IMR-90 (cell line): ENCODE measurements at regions not wholly inside any gene's neighbourhood (a gene's known extent, or its start where the extent isn't known, plus 50 kb on each side); places are given as distances from the start of the nearest gene placed in this dataset.

ENCODE experiments used
- ATAC-seq: fragments of 200-7000 bp; cut with Tn5 transposase; 2 replicates; pipeline ENCODE4 v1.9.1; 2020; ENCODE audit warnings: low read depth, mild to moderate bottlenecking, moderate library complexity
- BruUV-seq: library from RNA; stranded (reverse); fragments of 400-500 nt; replicated peaks from 2 replicates; lab custom pipeline; 2021; lab: Mats Ljungman, UMichigan
- CTCF ChIA-PET: fragments of 300-600 bp; formaldehyde crosslinking; extraction: SDS; loops from one replicate; lab custom pipeline; 2021; ENCODE audit warnings: antibody characterized with exemption; lab: Yijun Ruan, JAX
- POLR2A ChIA-PET: fragments of 300-600 bp; sonication (Branson Sonifier 250); formaldehyde crosslinking; loops from one replicate; lab custom pipeline; 2022; ENCODE audit warnings: antibody characterized with exemption; ENCODE audit not compliant: unreplicated experiment; lab: Charles Lee
- DNase-seq: peaks from one replicate; pipeline ENCODE4 v3.0.0; 2013
- H2AFZ ChIP-seq: replicated peaks from 2 replicates; pipeline ENCODE3; 2013; ENCODE audit warnings: low read length, mild to moderate bottlenecking; ENCODE audit not compliant: poor library complexity
- H2AK5ac ChIP-seq: 2 replicates; pipeline ENCODE4 v1.6.1; 2013; ENCODE audit warnings: low read depth, low read length, inconsistent platforms
- H2AK9ac ChIP-seq: replicated peaks from 2 replicates; pipeline ENCODE3; 2013; ENCODE audit warnings: mild to moderate bottlenecking, low read depth, low read length, moderate library complexity; ENCODE audit not compliant: poor library complexity
- H2BK120ac ChIP-seq: 2 replicates; pipeline ENCODE4 v1.6.1; 2013; ENCODE audit warnings: low read depth, low read length, inconsistent platforms
- H2BK15ac ChIP-seq: 3 replicates; pipeline ENCODE4 v1.6.1; 2013; ENCODE audit warnings: low read depth, low read length, inconsistent platforms
- H2BK20ac ChIP-seq: 2 replicates; pipeline ENCODE4 v1.6.1; 2013; ENCODE audit warnings: low read depth, mild to moderate bottlenecking, inconsistent platforms, low read length, moderate library complexity
- H2BK5ac ChIP-seq: 2 replicates; pipeline ENCODE4 v1.6.1; 2013; ENCODE audit warnings: mild to moderate bottlenecking, low read depth, low read length, inconsistent platforms; ENCODE audit not compliant: poor library complexity, severe bottlenecking
- H3K14ac ChIP-seq: replicated peaks from 2 replicates; pipeline ENCODE4 v1.6.1; 2013; ENCODE audit warnings: low read depth, low read length, inconsistent platforms
- H3K18ac ChIP-seq: 2 replicates; pipeline ENCODE4 v1.6.1; 2013; ENCODE audit warnings: low read depth, low read length, control low read depth
- H3K23ac ChIP-seq: 2 replicates; pipeline ENCODE4 v1.6.1; 2013; ENCODE audit warnings: low read depth, low read length, inconsistent platforms
- H3K27ac ChIP-seq: 2 replicates; pipeline ENCODE4 v1.5.1; 2013; ENCODE audit warnings: mild to moderate bottlenecking, control low read depth, low read length; ENCODE audit not compliant: insufficient read depth
- H3K27me3 ChIP-seq: 2 replicates; pipeline ENCODE4 v1.6.1; 2013; ENCODE audit warnings: low read length; ENCODE audit not compliant: control insufficient read depth, insufficient read depth
- H3K36me3 ChIP-seq: 2 replicates; pipeline ENCODE4 v1.6.1; 2013; ENCODE audit warnings: low read length, mixed read lengths; ENCODE audit not compliant: control insufficient read depth, insufficient read depth
- H3K4ac ChIP-seq: 2 replicates; pipeline ENCODE4 v1.6.1; 2013; ENCODE audit warnings: low read depth, low read length, inconsistent platforms
- H3K4me1 ChIP-seq: 2 replicates; pipeline ENCODE4 v1.6.1; 2013; ENCODE audit warnings: low read length, mixed read lengths; ENCODE audit not compliant: control insufficient read depth, insufficient read depth
- H3K4me2 ChIP-seq: 2 replicates; pipeline ENCODE4 v1.6.1; 2013; ENCODE audit warnings: low read depth, mild to moderate bottlenecking, control low read depth, low read length, moderate library complexity
- H3K4me3 ChIP-seq: 2 replicates; pipeline ENCODE4 v1.5.1; 2013; ENCODE audit warnings: low read depth, mild to moderate bottlenecking, control low read depth, low read length, moderate library complexity; ENCODE audit not compliant: insufficient read depth
- H3K56ac ChIP-seq: 2 replicates; pipeline ENCODE4 v1.6.1; 2013; ENCODE audit warnings: low read length, inconsistent platforms; ENCODE audit not compliant: insufficient read depth; ENCODE audit errors: extremely low read depth
- H3K79me1 ChIP-seq, 2 experiments: 2 replicates each; pipeline ENCODE4 v1.6.1; 2013; ENCODE audit warnings: low read length in 2 of 2, inconsistent platforms in 1 of 2, low read depth in 1 of 2
- H3K9ac ChIP-seq: 2 replicates; pipeline ENCODE4 v1.6.1; 2013; ENCODE audit warnings: low read depth, low read length, control low read depth
- H3K9me1 ChIP-seq: 2 replicates; pipeline ENCODE4 v1.6.1; 2013; ENCODE audit warnings: low read length, inconsistent platforms; ENCODE audit not compliant: insufficient read depth
- H3K9me3 ChIP-seq: 2 replicates; pipeline ENCODE4 v1.6.1; 2013; ENCODE audit warnings: low read length; ENCODE audit not compliant: control insufficient read depth, insufficient read depth
- H4K20me1 ChIP-seq: 2 replicates; pipeline ENCODE4 v1.6.1; 2013; ENCODE audit warnings: low read length, inconsistent platforms; ENCODE audit not compliant: insufficient read depth
- H4K5ac ChIP-seq: 2 replicates; pipeline ENCODE4 v1.6.1; 2013; ENCODE audit warnings: mild to moderate bottlenecking, low read depth, low read length, control low read depth
- H4K8ac ChIP-seq, 2 experiments: 2 replicates each; pipeline ENCODE4 v1.6.1; 2013; ENCODE audit warnings: low read depth in 2 of 2, low read length in 2 of 2, control low read depth in 1 of 2, inconsistent platforms in 1 of 2
- H4K91ac ChIP-seq: 2 replicates; pipeline ENCODE4 v1.6.1; 2013; ENCODE audit warnings: low read depth, low read length, inconsistent platforms; ENCODE audit not compliant: insufficient read depth
- BHLHE40 ChIP-seq: fragments of 150-350 bp; IDR thresholded peaks from 2 replicates; pipeline ENCODE4 v1.6.1; 2016; ENCODE audit warnings: mild to moderate bottlenecking, low read depth, low read length
- CEBPB ChIP-seq: IDR thresholded peaks from 2 replicates; pipeline ENCODE4 v1.6.1; 2012; ENCODE audit warnings: low read depth, low read length, improper control_type of control experiment
- CHD1 ChIP-seq: IDR thresholded peaks from 2 replicates; pipeline ENCODE4 v1.6.1; 2012; ENCODE audit warnings: low read depth, low read length, improper control_type of control experiment
- MAFK ChIP-seq: IDR thresholded peaks from 2 replicates; pipeline ENCODE4 v1.6.1; 2012; ENCODE audit warnings: low read depth, low read length, improper control_type of control experiment
- MAZ ChIP-seq: IDR thresholded peaks from 2 replicates; pipeline ENCODE4 v1.6.1; 2012; ENCODE audit warnings: low read depth, mild to moderate bottlenecking, low read length, improper control_type of control experiment, moderate library complexity, borderline replicate concordance
- NFE2L2 ChIP-seq: fragments of 150-350 bp; IDR thresholded peaks from 2 replicates; pipeline ENCODE4 v1.6.1; 2016; ENCODE audit warnings: low read depth, mild to moderate bottlenecking, low read length
- RAD21 ChIP-seq: IDR thresholded peaks from 2 replicates; pipeline ENCODE4 v1.6.1; 2012; ENCODE audit warnings: low read length, improper control_type of control experiment
- RCOR1 ChIP-seq: IDR thresholded peaks from 2 replicates; pipeline ENCODE4 v1.6.1; 2012; ENCODE audit warnings: mild to moderate bottlenecking, low read length, improper control_type of control experiment; ENCODE audit not compliant: insufficient replicate concordance
- RFX5 ChIP-seq: IDR thresholded peaks from 2 replicates; pipeline ENCODE4 v1.8.0; 2012; ENCODE audit warnings: low read depth, mild to moderate bottlenecking, low read length, moderate library complexity
- WGBS, 2 experiments: methylation state at CpG; one replicate each; pipeline versions ENCODE4 v1.1.5 to v1.1.7; 2013; ENCODE audit warnings: missing lambda C conversion rate in 2 of 2; ENCODE audit not compliant: insufficient read length in 1 of 2; ENCODE audit errors: extremely low coverage in 2 of 2; 5-methylcytosine and 5-hydroxymethylcytosine counted together
- dilution Hi-C: fragments of 300-500 bp; cut with HindIII; formaldehyde crosslinking; loops from one replicate; pipeline ENCODE4 v1.14.3; 2018; ENCODE audit warnings: low sequenced_read_pairs; ENCODE audit not compliant: unreplicated experiment
- in situ Hi-C: fragments of 300-500 bp; cut with MboI; formaldehyde crosslinking; loops from 3 replicates; pipeline ENCODE4 v1.14.3; 2019; ENCODE audit warnings: low sequenced_read_pairs, inconsistent platforms, mixed read lengths
- intact Hi-C: fragments of 100-400 bp; cut with micrococcal nuclease; formaldehyde crosslinking; loops from 2 replicates; pipeline ENCODE4 v1.10.0; 2022

GRCh38 chr10:62661143-62661542, 143.4 kb upstream of the ADO start:
- no peaks in the 10 kb centered on the region for H3K79me1 ChIP-seq
- dilution Hi-C loops = no loop called here
- DNase-seq (no peak), ATAC-seq (no peak)
- H4K91ac ChIP-seq = no peak overlapping the region
- no peak overlapping the region for H3K18ac ChIP-seq
- H2AK9ac ChIP-seq = no peak overlapping the region
- no peak overlapping the region for H2AFZ ChIP-seq
- H3K4ac ChIP-seq = no peak overlapping the region
- peaks cover 6% of the 10 kb centered on the region for H3K27me3 ChIP-seq
- no peaks in the 10 kb centered on the region for H4K20me1 ChIP-seq
- no peak overlapping the region for H2BK20ac ChIP-seq
- intact Hi-C loops = no loop called here
- H2BK15ac ChIP-seq = no peak overlapping the region
- H2AK5ac ChIP-seq = no peak overlapping the region
- H3K4me3 ChIP-seq = no peak overlapping the region
- H3K56ac ChIP-seq = no peak overlapping the region
- H3K4me2 ChIP-seq = no peak overlapping the region
- in situ Hi-C loops = no loop called here
- CTCF ChIA-PET = no interaction called here
- H3K4me1 ChIP-seq = no peaks in the 10 kb centered on the region
- no CpG with 5 or more reads among the region's 3 CpGs for WGBS, 2 experiments
- no peaks in the 10 kb centered on the region for H3K36me3 ChIP-seq
- no peaks in the 10 kb centered on the region for H3K9me1 ChIP-seq
- H3K23ac ChIP-seq = no peak overlapping the region
- TF ChIP-seq MAZ (no peak), BHLHE40 (no peak), CEBPB (no peak), RAD21 (no peak), NFE2L2 (no peak), RFX5 (no peak), MAFK (no peak), CHD1 (no peak), RCOR1 (no peak)
- H3K27ac ChIP-seq = no peak overlapping the region
- H3K9ac ChIP-seq = no peak overlapping the region
- H2BK120ac ChIP-seq = no peak overlapping the region
- H3K9me3 ChIP-seq = no peaks in the 10 kb centered on the region
- BruUV-seq = no TSS peak
- no peak overlapping the region for H4K5ac ChIP-seq
- H4K8ac ChIP-seq = no peak overlapping the region
- H2BK5ac ChIP-seq = no peak overlapping the region
- no peak overlapping the region for H3K14ac ChIP-seq
- POLR2A ChIA-PET = no interaction called here
